Mesothelial cell of epicardium (in vitro differentiated cells): ENCODE measurements at regions not wholly inside any gene's neighbourhood (a gene's known extent, or its start where the extent isn't known, plus 50 kb on each side); places are given as distances from the start of the nearest gene placed in this dataset.
A peak's percentile ranks its signal among the peaks of the same experiment; 100 is the strongest.

Source experiments
- DNase-seq, 2 experiments: peaks; one replicate each; pipeline ENCODE4 v3.0.0; 2021; ENCODE audit warnings: low spot score in 2 of 2; ENCODE audit not compliant: unreplicated experiment in 2 of 2
- H3K27ac Mint-ChIP-seq: 2 replicates; pipeline ENCODE4 v1.8.0; 2021; ENCODE audit warnings: mixed read lengths
- H3K27me3 Mint-ChIP-seq: 2 replicates; pipeline ENCODE4 v1.8.0; 2021; ENCODE audit warnings: low read depth, mixed read lengths
- H3K36me3 Mint-ChIP-seq: 2 replicates; pipeline ENCODE4 v1.8.0; 2021; ENCODE audit warnings: mixed read lengths
- H3K4me1 Mint-ChIP-seq: 2 replicates; pipeline ENCODE4 v1.8.0; 2021; ENCODE audit warnings: mixed read lengths
- H3K4me3 Mint-ChIP-seq: 2 replicates; pipeline ENCODE4 v1.8.0; 2021; ENCODE audit warnings: mild to moderate bottlenecking, moderate library complexity, mixed read lengths
- H3K9me3 Mint-ChIP-seq: 2 replicates; pipeline ENCODE4 v1.8.0; 2021; ENCODE audit warnings: mixed read lengths
- TF ChIP-seq, protein P1 (sequence below): fragments of 200-600 bp; sonication (generic); IDR thresholded peaks from one replicate; pipeline ENCODE4 v1.5.0; 2021; ENCODE audit warnings: antibody characterized with exemption; ENCODE audit not compliant: unreplicated experiment

DNA sequence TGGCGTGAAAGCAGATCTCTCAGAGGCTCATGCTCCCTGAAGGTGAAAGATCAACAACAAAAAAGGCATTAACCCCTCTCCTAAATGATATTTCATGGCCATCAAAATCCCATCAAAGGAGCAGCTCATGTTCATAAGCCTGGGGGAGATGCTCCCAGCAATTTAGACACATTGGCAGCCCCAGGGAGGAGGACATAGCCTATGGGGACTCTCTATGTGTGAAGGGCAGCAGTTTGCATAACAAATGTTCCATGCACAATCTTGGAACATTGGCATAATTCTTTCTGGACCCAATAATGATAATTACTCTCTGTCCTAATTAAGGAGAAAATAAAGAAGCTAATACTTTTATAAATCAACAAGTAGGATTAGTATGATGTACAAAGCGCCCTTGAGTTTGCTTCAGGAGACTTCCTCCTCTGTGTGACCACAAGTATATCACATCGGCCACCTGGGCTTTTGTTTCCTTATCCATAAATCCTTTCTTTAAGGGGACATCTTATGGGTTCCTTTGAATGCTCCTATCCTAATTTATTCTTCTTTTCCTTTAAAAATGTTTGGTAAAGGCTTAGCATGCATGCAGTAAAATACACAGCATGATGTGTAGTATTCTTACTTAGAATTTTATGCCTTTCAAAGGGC is 161.9 kb upstream of the PLEKHG7 start:
- peaks cover 56% of the 10 kb centered on the region for H3K4me1 Mint-ChIP-seq
- no peaks in the 10 kb centered on the region for H3K27me3 Mint-ChIP-seq
- peaks cover 3% of the 10 kb centered on the region for H3K9me3 Mint-ChIP-seq
- H3K27ac Mint-ChIP-seq: peak overlapping the region; percentile 16
- no peak for DNase-seq
- TF ChIP-seq, protein P1, sequence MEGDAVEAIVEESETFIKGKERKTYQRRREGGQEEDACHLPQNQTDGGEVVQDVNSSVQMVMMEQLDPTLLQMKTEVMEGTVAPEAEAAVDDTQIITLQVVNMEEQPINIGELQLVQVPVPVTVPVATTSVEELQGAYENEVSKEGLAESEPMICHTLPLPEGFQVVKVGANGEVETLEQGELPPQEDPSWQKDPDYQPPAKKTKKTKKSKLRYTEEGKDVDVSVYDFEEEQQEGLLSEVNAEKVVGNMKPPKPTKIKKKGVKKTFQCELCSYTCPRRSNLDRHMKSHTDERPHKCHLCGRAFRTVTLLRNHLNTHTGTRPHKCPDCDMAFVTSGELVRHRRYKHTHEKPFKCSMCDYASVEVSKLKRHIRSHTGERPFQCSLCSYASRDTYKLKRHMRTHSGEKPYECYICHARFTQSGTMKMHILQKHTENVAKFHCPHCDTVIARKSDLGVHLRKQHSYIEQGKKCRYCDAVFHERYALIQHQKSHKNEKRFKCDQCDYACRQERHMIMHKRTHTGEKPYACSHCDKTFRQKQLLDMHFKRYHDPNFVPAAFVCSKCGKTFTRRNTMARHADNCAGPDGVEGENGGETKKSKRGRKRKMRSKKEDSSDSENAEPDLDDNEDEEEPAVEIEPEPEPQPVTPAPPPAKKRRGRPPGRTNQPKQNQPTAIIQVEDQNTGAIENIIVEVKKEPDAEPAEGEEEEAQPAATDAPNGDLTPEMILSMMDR: no peak
- no peak overlapping the region for H3K4me3 Mint-ChIP-seq
- H3K36me3 Mint-ChIP-seq: no peaks in the 10 kb centered on the region

DNA sequence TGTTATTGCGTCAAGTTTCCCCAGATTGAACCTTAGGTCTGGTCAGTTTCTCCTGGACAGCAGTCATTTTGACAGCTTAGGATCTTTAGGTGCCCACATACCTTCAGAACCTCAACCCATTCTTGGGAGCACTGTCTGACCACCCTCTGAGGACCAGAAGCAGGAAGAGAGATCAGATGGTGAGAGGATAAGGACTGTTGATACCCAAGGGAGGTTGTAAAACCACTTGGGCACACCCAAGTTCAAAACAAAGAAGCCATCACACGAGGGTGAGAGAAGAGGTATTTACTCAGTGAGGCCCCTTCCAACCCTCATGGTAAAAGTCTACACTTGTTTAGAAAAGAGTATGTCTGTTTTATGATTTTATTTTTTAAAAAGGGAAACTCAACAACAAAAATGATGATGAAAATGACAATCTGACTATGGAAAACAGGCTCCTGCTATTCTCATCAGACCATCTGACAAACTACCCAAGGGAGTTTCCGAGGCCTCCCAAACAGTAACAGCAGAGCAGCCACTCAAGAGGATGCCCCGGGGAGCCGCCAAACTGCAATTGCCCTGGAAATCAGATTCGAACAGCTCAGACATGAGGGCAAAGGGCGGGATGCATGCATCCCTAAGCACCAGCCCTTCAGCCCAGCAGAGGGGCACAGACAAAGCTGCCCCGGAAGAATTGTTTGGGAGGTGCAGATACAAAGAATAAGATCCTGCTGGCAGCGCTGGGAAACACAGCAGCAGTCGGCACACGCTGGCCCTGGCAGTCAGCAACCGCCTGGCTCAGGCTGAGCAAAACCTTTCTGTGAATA is 162.6 kb upstream of the PLEKHG7 start:
- no peak for DNase-seq
- Mint-ChIP-seq H3K27me3 (no peaks in the 10 kb centered on the region), H3K4me1 (peaks cover 56% of the 10 kb centered on the region), H3K36me3 (no peaks in the 10 kb centered on the region), H3K27ac (peak overlapping the region; percentile 16), H3K4me3 (no peak overlapping the region), H3K9me3 (peaks cover 3% of the 10 kb centered on the region)
- TF ChIP-seq, protein P1: no peak

- DNase-seq: no peak
- H3K9me3 Mint-ChIP-seq: no peaks in the 10 kb centered on the region
- peak overlapping the region; percentile 36 for H3K27ac Mint-ChIP-seq
- H3K36me3 Mint-ChIP-seq: no peaks in the 10 kb centered on the region
- no peaks in the 10 kb centered on the region for H3K27me3 Mint-ChIP-seq
- H3K4me3 Mint-ChIP-seq: no peak overlapping the region
- TF ChIP-seq, protein P1: no peak
- H3K4me1 Mint-ChIP-seq: peaks cover 51% of the 10 kb centered on the region
Observed at GRCh38 chr12:92539110-92539749, 163.6 kb upstream of the PLEKHG7 start.

DNA sequence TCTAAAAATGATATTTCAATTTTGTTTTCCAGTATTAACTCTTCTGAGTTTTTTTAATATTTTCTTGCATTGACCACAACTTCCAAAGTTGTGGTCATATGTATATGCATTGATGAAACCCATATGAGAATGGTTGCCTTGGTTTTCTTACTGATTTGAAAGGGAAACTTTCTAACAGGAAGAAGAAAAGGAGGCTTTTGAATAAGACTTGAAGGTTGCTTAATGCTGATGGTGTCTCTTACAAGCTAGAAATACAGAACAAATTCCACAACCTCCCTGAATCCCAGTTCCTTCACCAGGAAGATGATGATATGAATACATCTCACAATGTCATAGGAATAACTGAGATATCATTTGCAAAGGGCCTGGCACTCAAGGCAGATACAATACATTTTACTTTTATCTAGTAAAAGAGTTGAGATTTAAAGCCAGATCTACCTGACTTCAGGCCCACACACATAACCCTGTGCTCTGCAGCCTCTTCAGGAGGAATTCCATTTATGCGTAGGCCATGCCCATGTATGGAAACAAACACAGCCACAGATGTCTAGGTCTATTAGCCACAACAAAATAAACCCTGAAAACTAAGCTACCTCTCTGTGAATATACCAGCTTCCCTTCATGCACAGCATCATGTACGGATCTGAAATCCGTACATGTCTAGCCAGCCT is 165.4 kb upstream of the PLEKHG7 start:
- Mint-ChIP-seq H3K27me3 (no peaks in the 10 kb centered on the region), H3K36me3 (no peaks in the 10 kb centered on the region), H3K4me1 (peaks cover 46% of the 10 kb centered on the region), H3K4me3 (no peak overlapping the region), H3K27ac (peak overlapping the region; percentile 83), H3K9me3 (no peaks in the 10 kb centered on the region)
- no peak for DNase-seq
- TF ChIP-seq, protein P1: no peak

DNA sequence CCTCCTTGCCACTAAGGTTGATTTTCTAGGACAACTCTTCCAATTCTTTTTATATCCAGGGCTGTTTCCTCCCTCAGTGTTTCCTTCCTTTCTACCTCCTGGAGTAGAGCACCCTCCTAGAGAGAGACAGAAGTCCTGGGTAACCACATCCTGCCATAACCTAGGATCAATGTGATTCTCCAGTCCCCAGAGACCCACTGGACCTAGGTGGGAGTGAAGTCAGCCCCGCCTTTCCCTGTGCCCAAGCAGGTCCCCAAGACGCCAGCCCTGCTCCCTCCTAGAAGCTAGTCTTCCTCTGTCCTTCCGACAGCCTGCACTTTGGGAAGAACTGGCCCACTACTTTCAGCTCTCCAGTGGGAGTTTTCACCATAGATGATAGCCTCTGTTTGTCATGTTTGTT is 166.8 kb upstream of the PLEKHG7 start:
- Mint-ChIP-seq H3K9me3 (peaks cover 4% of the 10 kb centered on the region), H3K27ac (peak overlapping the region; percentile 30), H3K36me3 (no peaks in the 10 kb centered on the region), H3K4me3 (no peak overlapping the region), H3K27me3 (no peaks in the 10 kb centered on the region), H3K4me1 (peaks cover 37% of the 10 kb centered on the region)
- TF ChIP-seq, protein P1: no peak
- DNase-seq: no peak
